Liver (tissue), 8 donors: ENCODE measurements at regions not wholly inside any gene's neighbourhood (a gene's known extent, or its start where the extent isn't known, plus 50 kb on each side); places are given as distances from the start of the nearest gene placed in this dataset.

ENCODE experiments used
- DNase-seq: peaks from one replicate; pipeline ENCODE4 v3.0.0-alpha.2; 2017; ENCODE audit warnings: low spot score
- H3K27ac ChIP-seq, 2 donors: one replicate each; pipeline ENCODE4 v1.7.0; 2013; ENCODE audit warnings: inconsistent platforms in 2 of 2, low read length in 2 of 2, control low read depth in 1 of 2, low read depth in 1 of 2, mild to moderate bottlenecking in 1 of 2
- H3K27me3 ChIP-seq, 4 donors: one replicate each; pipeline versions ENCODE4 v1.6.1 to v1.7.0; 2013; ENCODE audit warnings: low read length in 3 of 4, inconsistent platforms in 1 of 4, mild to moderate bottlenecking in 1 of 4, moderate library complexity in 1 of 4; ENCODE audit not compliant: control insufficient read depth in 4 of 4, insufficient read depth in 4 of 4
- H3K36me3 ChIP-seq, 4 donors: one replicate each; pipeline versions ENCODE4 v1.6.1 to v1.7.0; 2013; ENCODE audit warnings: low read length in 3 of 4, mild to moderate bottlenecking in 3 of 4, low read depth in 1 of 4, moderate library complexity in 1 of 4; ENCODE audit not compliant: control insufficient read depth in 4 of 4, insufficient read depth in 3 of 4
- H3K4me1 ChIP-seq, 4 donors: one replicate each; pipeline versions ENCODE4 v1.6.1 to v1.7.0; 2013; ENCODE audit warnings: low read length in 3 of 4, mild to moderate bottlenecking in 3 of 4, moderate library complexity in 1 of 4; ENCODE audit not compliant: control insufficient read depth in 4 of 4, insufficient read depth in 4 of 4
- H3K4me3 ChIP-seq, 3 donors: one replicate each; pipeline versions ENCODE4 v1.6.1 to v1.7.0; 2013; ENCODE audit warnings: low read length in 3 of 3, control low read depth in 1 of 3, low read depth in 1 of 3, mild to moderate bottlenecking in 1 of 3
- H3K9ac ChIP-seq, 2 donors: one replicate each; pipeline ENCODE4 v1.7.0; 2013; ENCODE audit warnings: low read length in 2 of 2, mild to moderate bottlenecking in 2 of 2, moderate library complexity in 2 of 2, control low read depth in 1 of 2, low read depth in 1 of 2
- H3K9me3 ChIP-seq, 4 donors: one replicate each; pipeline versions ENCODE4 v1.6.1 to v1.7.0; 2013; ENCODE audit warnings: low read length in 3 of 4; ENCODE audit not compliant: control insufficient read depth in 4 of 4
- EGR1 ChIP-seq, 2 donors: IDR thresholded peaks; 2 replicates each; pipeline ENCODE4 v1.6.1; 2016 to 2018; ENCODE audit warnings: antibody characterized with exemption in 2 of 2, low read depth in 2 of 2
- FOXA1 ChIP-seq: IDR thresholded peaks from 2 replicates; pipeline ENCODE4 v1.6.1; 2016; ENCODE audit warnings: antibody characterized with exemption
- FOXA2 ChIP-seq: IDR thresholded peaks from 2 replicates; pipeline ENCODE4 v1.6.1; 2016; ENCODE audit warnings: antibody characterized with exemption
- HNF4A ChIP-seq, 2 donors: conservative IDR thresholded peaks; 2 replicates each; pipeline ENCODE4 v1.6.1; 2016; ENCODE audit warnings: antibody characterized with exemption in 2 of 2, mild to moderate bottlenecking in 2 of 2
- HNF4G ChIP-seq: IDR thresholded peaks from 2 replicates; pipeline ENCODE4 v1.6.1; 2016; ENCODE audit warnings: antibody characterized with exemption
- JUND ChIP-seq, 2 donors: IDR thresholded peaks; 2 replicates each; pipeline ENCODE4 v1.6.1; 2016; ENCODE audit warnings: antibody characterized with exemption in 2 of 2
- NR2F2 ChIP-seq: IDR thresholded peaks from 2 replicates; pipeline ENCODE4 v1.6.1; 2016; ENCODE audit warnings: antibody characterized with exemption
- RXRA ChIP-seq, 2 donors: IDR thresholded peaks; 2 replicates each; pipeline ENCODE4 v1.6.1; 2017 to 2018; ENCODE audit warnings: antibody characterized with exemption in 2 of 2, mild to moderate bottlenecking in 1 of 2
- SP1 ChIP-seq: IDR thresholded peaks from 2 replicates; pipeline ENCODE4 v1.6.1; 2018; ENCODE audit warnings: antibody characterized with exemption, mild to moderate bottlenecking
- TAF1 ChIP-seq: conservative IDR thresholded peaks from 2 replicates; pipeline ENCODE4 v1.6.1; 2016; ENCODE audit warnings: antibody characterized with exemption, mild to moderate bottlenecking
- YY1 ChIP-seq: IDR thresholded peaks from 2 replicates; pipeline ENCODE4 v1.6.1; 2016; ENCODE audit warnings: antibody characterized with exemption, mild to moderate bottlenecking
- WGBS: extraction: QIAGEN DNeasy Blood & Tissue Kit; methylation state at CpG from one replicate; pipeline ENCODE4 v1.1.7; 2013; 5-methylcytosine and 5-hydroxymethylcytosine counted together
- TF ChIP-seq, protein P1 (sequence below): fragments of 150-350 bp; IDR thresholded peaks from 2 replicates; pipeline ENCODE4 v1.5.1; 2017; ENCODE audit warnings: improper control_type of control experiment, low read depth, low read length; ENCODE audit not compliant: missing input control
- TF ChIP-seq, protein P2 (sequence below): IDR thresholded peaks from 2 replicates; pipeline ENCODE4 v1.6.1; 2016; ENCODE audit warnings: antibody characterized with exemption
- TF ChIP-seq, protein P3 (sequence below): IDR thresholded peaks from 2 replicates; pipeline ENCODE4 v1.6.1; 2016; ENCODE audit warnings: antibody characterized with exemption
- donor health status: healthy.
- donor health status: healthy.
- donor health status: healthy.
- donor health status: healthy.
- donor health status: healthy.

- TF ChIP-seq, protein P1, sequence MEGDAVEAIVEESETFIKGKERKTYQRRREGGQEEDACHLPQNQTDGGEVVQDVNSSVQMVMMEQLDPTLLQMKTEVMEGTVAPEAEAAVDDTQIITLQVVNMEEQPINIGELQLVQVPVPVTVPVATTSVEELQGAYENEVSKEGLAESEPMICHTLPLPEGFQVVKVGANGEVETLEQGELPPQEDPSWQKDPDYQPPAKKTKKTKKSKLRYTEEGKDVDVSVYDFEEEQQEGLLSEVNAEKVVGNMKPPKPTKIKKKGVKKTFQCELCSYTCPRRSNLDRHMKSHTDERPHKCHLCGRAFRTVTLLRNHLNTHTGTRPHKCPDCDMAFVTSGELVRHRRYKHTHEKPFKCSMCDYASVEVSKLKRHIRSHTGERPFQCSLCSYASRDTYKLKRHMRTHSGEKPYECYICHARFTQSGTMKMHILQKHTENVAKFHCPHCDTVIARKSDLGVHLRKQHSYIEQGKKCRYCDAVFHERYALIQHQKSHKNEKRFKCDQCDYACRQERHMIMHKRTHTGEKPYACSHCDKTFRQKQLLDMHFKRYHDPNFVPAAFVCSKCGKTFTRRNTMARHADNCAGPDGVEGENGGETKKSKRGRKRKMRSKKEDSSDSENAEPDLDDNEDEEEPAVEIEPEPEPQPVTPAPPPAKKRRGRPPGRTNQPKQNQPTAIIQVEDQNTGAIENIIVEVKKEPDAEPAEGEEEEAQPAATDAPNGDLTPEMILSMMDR = no peak
- TF ChIP-seq SP1 = no peak
- no peak for TF ChIP-seq FOXA2
- TF ChIP-seq, protein P2, sequence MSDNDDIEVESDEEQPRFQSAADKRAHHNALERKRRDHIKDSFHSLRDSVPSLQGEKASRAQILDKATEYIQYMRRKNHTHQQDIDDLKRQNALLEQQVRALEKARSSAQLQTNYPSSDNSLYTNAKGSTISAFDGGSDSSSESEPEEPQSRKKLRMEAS = no peak
- no peak for TF ChIP-seq FOXA1
- no peak for TF ChIP-seq EGR1 (IDR thresholded peaks at IDR 0.05; ENCODE audit: low read depth in 2 of 2)
- no peak for TF ChIP-seq TAF1
- TF ChIP-seq NR2F2 = no peak
- TF ChIP-seq RXRA (IDR thresholded peaks at IDR 0.05) = no peak
Measured at GRCh38 chr21:16492892-16493291, 763.1 kb downstream of the USP25 start (continued).

GRCh38 chr21:16496609-16497008 is 766.8 kb downstream of the USP25 start:
- H3K36me3 ChIP-seq = no peaks in the 10 kb centered on the region
- 87% methylated on average over 2 of the region's 2 CpGs for WGBS

DNA sequence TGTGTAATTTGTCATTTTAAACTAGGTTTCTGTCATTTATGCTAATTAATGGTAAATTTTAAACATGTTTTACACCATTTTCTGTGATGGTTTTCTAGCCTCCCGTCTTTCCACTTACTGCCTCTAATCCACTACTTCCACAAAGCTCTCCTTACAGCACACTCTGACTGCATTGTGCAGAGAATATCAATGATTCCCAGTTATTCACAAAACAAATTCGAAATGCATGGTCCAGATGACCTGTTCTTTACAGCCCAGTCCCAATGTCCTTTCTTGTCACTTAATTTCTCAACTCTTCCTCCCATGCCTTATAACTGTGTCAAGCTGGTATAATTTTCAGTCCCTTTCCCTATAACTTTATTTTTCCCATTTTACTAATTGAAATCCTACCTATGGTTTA is 770.5 kb downstream of the USP25 start:
- 88% methylated on average over 2 of the region's 2 CpGs for WGBS

More at GRCh38 chr21:16496609-16497008, 766.8 kb downstream of the USP25 start:
- Histone ChIP-seq H3K27me3 (no peaks in the 10 kb centered on the region), H3K9ac (no peak overlapping the region), H3K4me1 (no peaks in the 10 kb centered on the region), H3K27ac (no peak overlapping the region), H3K9me3 (no peaks in the 10 kb centered on the region), H3K4me3 (no peak overlapping the region)
- DNase-seq = no peak
- TF ChIP-seq NR2F2 (no peak), YY1 (no peak)

More for the DNA sequence above, 770.5 kb downstream of the USP25 start:
- no peak overlapping the region for H3K9ac ChIP-seq
- no peak for DNase-seq
- H3K27me3 ChIP-seq = no peaks in the 10 kb centered on the region
- H3K27ac ChIP-seq = no peak overlapping the region
- TF ChIP-seq HNF4G (no peak), RXRA (IDR thresholded peaks at IDR 0.05) (no peak), NR2F2 (no peak), JUND (IDR thresholded peaks at IDR 0.05) (no peak), HNF4A (conservative IDR thresholded peaks at IDR 0.05) (no peak)
- TF ChIP-seq, protein P1 = no peak
- TF ChIP-seq, protein P3, sequence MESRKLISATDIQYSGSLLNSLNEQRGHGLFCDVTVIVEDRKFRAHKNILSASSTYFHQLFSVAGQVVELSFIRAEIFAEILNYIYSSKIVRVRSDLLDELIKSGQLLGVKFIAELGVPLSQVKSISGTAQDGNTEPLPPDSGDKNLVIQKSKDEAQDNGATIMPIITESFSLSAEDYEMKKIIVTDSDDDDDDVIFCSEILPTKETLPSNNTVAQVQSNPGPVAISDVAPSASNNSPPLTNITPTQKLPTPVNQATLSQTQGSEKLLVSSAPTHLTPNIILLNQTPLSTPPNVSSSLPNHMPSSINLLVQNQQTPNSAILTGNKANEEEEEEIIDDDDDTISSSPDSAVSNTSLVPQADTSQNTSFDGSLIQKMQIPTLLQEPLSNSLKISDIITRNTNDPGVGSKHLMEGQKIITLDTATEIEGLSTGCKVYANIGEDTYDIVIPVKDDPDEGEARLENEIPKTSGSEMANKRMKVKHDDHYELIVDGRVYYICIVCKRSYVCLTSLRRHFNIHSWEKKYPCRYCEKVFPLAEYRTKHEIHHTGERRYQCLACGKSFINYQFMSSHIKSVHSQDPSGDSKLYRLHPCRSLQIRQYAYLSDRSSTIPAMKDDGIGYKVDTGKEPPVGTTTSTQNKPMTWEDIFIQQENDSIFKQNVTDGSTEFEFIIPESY = no peak
- TF ChIP-seq, protein P2 = no peak
- H3K36me3 ChIP-seq = no peaks in the 10 kb centered on the region
- no peaks in the 10 kb centered on the region for H3K4me1 ChIP-seq
- no peaks in the 10 kb centered on the region for H3K9me3 ChIP-seq
- no peak overlapping the region for H3K4me3 ChIP-seq
